GM12878 (cell line): ENCODE measurements at regions not wholly inside any gene's neighbourhood (a gene's known extent, or its start where the extent isn't known, plus 50 kb on each side); places are given as distances from the start of the nearest gene placed in this dataset.

ENCODE experiments used
- BHLHE40 ChIP-seq, 2 experiments: fragments of 450-650 bp in 1 of 2; IDR thresholded peaks; 2 replicates each; pipeline ENCODE4 v1.6.1; 2011 to 2017; ENCODE audit warnings: low read depth in 2 of 2, borderline replicate concordance in 1 of 2, improper control_type of control experiment in 1 of 2, low read length in 1 of 2, mild to moderate bottlenecking in 1 of 2
- CBX5 ChIP-seq: sonication (generic); IDR thresholded peaks from 2 replicates; pipeline ENCODE4 v1.6.1; 2016; ENCODE audit warnings: low read depth, moderate library complexity, mild to moderate bottlenecking, inconsistent platforms
- CEBPB ChIP-seq, 2 experiments: fragments of 150-350 bp in 1 of 2; IDR thresholded peaks; 2 replicates each; pipeline ENCODE4 v1.6.1; 2012 to 2014; ENCODE audit warnings: low read depth in 2 of 2, low read length in 2 of 2, borderline replicate concordance in 1 of 2, inconsistent platforms in 1 of 2
- FOS ChIP-seq: IDR thresholded peaks from 3 replicates; pipeline ENCODE4 v1.6.1; 2011; ENCODE audit warnings: borderline replicate concordance; ENCODE audit not compliant: insufficient read length; ENCODE audit errors: extremely low read depth
- GABPA ChIP-seq: IDR thresholded peaks from 2 replicates; pipeline ENCODE4 v1.6.1; 2014; ENCODE audit warnings: antibody characterized with exemption, low read depth, mild to moderate bottlenecking, inconsistent platforms
- LARP7 ChIP-seq: fragments of 450-650 bp; IDR thresholded peaks from 2 replicates; pipeline ENCODE4 v1.6.1; 2017; ENCODE audit warnings: mild to moderate bottlenecking
- MEF2A ChIP-seq: IDR thresholded peaks from 2 replicates; pipeline ENCODE4 v1.6.1; 2011; ENCODE audit warnings: low read depth, mild to moderate bottlenecking, low read length, moderate library complexity; ENCODE audit not compliant: insufficient read depth
- NKRF ChIP-seq: fragments of 450-650 bp; conservative IDR thresholded peaks from 2 replicates; pipeline ENCODE4 v1.6.1; 2017; ENCODE audit warnings: mild to moderate bottlenecking, moderate library complexity
- RAD21 ChIP-seq: IDR thresholded peaks from 2 replicates; pipeline ENCODE4 v1.6.1; 2011; ENCODE audit warnings: mild to moderate bottlenecking, low read depth, low read length, moderate library complexity; ENCODE audit not compliant: insufficient read depth
- RFX5 ChIP-seq: IDR thresholded peaks from 2 replicates; pipeline ENCODE4 v1.6.1; 2011; ENCODE audit warnings: low read depth, low read length, improper control_type of control experiment
- SRF ChIP-seq, 2 experiments: IDR thresholded peaks; 2 replicates each; pipeline ENCODE4 v1.6.1; 2011; ENCODE audit warnings: low read depth in 2 of 2, low read length in 2 of 2, mild to moderate bottlenecking in 1 of 2, moderate library complexity in 1 of 2
- TBL1XR1 ChIP-seq: IDR thresholded peaks from 2 replicates; pipeline ENCODE4 v1.6.1; 2012; ENCODE audit warnings: low read depth, low read length, improper control_type of control experiment
- TCF12 ChIP-seq: IDR thresholded peaks from 2 replicates; pipeline ENCODE4 v1.6.1; 2011; ENCODE audit warnings: low read depth, mild to moderate bottlenecking, low read length
- ZNF24 ChIP-seq: fragments of 450-650 bp; IDR thresholded peaks from 2 replicates; pipeline ENCODE4 v1.6.1; 2017; ENCODE audit warnings: antibody characterized with exemption, mild to moderate bottlenecking
- TF ChIP-seq, protein P1 (sequence below): fragments of 150-350 bp; IDR thresholded peaks from 2 replicates; pipeline ENCODE4 v1.6.1; 2014; ENCODE audit warnings: mild to moderate bottlenecking, low read depth, low read length
- TF ChIP-seq, protein P2 (sequence below): fragments of 450-650 bp; formaldehyde crosslinking; IDR thresholded peaks from 2 replicates; pipeline ENCODE4 v1.4.0; 2020; ENCODE audit warnings: mild to moderate bottlenecking, moderate library complexity
- TF ChIP-seq, protein P3 (sequence below): fragments of 450-650 bp; IDR thresholded peaks from 2 replicates; pipeline ENCODE4 v1.6.1; 2016; ENCODE audit warnings: mild to moderate bottlenecking, moderate library complexity, borderline replicate concordance

- TF ChIP-seq, protein P1, sequence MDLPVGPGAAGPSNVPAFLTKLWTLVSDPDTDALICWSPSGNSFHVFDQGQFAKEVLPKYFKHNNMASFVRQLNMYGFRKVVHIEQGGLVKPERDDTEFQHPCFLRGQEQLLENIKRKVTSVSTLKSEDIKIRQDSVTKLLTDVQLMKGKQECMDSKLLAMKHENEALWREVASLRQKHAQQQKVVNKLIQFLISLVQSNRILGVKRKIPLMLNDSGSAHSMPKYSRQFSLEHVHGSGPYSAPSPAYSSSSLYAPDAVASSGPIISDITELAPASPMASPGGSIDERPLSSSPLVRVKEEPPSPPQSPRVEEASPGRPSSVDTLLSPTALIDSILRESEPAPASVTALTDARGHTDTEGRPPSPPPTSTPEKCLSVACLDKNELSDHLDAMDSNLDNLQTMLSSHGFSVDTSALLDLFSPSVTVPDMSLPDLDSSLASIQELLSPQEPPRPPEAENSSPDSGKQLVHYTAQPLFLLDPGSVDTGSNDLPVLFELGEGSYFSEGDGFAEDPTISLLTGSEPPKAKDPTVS, result no peak
- TF ChIP-seq, protein P2, sequence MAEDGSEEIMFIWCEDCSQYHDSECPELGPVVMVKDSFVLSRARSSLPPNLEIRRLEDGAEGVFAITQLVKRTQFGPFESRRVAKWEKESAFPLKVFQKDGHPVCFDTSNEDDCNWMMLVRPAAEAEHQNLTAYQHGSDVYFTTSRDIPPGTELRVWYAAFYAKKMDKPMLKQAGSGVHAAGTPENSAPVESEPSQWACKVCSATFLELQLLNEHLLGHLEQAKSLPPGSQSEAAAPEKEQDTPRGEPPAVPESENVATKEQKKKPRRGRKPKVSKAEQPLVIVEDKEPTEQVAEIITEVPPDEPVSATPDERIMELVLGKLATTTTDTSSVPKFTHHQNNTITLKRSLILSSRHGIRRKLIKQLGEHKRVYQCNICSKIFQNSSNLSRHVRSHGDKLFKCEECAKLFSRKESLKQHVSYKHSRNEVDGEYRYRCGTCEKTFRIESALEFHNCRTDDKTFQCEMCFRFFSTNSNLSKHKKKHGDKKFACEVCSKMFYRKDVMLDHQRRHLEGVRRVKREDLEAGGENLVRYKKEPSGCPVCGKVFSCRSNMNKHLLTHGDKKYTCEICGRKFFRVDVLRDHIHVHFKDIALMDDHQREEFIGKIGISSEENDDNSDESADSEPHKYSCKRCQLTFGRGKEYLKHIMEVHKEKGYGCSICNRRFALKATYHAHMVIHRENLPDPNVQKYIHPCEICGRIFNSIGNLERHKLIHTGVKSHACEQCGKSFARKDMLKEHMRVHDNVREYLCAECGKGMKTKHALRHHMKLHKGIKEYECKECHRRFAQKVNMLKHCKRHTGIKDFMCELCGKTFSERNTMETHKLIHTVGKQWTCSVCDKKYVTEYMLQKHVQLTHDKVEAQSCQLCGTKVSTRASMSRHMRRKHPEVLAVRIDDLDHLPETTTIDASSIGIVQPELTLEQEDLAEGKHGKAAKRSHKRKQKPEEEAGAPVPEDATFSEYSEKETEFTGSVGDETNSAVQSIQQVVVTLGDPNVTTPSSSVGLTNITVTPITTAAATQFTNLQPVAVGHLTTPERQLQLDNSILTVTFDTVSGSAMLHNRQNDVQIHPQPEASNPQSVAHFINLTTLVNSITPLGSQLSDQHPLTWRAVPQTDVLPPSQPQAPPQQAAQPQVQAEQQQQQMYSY (CRISPR knock-in tag), result no peak
- TF ChIP-seq CEBPB (IDR thresholded peaks at IDR 0.05; ENCODE audit: borderline replicate concordance in 1 of 2, low read depth in 2 of 2, low read length in 2 of 2) (no peak), LARP7 (no peak), NKRF (no peak), MEF2A (peak; percentile 48; the same call in 1 of the 2 replicates), FOS (no peak), SRF (IDR thresholded peaks at IDR 0.05; ENCODE audit: low read depth in 2 of 2, low read length in 2 of 2) (peak in 1 of 2 experiments; percentile 85; a peak in 2 of 4 replicates), ZNF24 (no peak), BHLHE40 (IDR thresholded peaks at IDR 0.05; ENCODE audit: borderline replicate concordance in 1 of 2, low read depth in 2 of 2, low read length in 1 of 2) (peak in 1 of 2 experiments; percentile 18; a peak in 1 of 4 replicates), RFX5 (no peak), GABPA (peak; percentile 72), TBL1XR1 (no peak), TCF12 (peak; percentile 95), RAD21 (no peak), CBX5 (no peak)
- TF ChIP-seq, protein P3, sequence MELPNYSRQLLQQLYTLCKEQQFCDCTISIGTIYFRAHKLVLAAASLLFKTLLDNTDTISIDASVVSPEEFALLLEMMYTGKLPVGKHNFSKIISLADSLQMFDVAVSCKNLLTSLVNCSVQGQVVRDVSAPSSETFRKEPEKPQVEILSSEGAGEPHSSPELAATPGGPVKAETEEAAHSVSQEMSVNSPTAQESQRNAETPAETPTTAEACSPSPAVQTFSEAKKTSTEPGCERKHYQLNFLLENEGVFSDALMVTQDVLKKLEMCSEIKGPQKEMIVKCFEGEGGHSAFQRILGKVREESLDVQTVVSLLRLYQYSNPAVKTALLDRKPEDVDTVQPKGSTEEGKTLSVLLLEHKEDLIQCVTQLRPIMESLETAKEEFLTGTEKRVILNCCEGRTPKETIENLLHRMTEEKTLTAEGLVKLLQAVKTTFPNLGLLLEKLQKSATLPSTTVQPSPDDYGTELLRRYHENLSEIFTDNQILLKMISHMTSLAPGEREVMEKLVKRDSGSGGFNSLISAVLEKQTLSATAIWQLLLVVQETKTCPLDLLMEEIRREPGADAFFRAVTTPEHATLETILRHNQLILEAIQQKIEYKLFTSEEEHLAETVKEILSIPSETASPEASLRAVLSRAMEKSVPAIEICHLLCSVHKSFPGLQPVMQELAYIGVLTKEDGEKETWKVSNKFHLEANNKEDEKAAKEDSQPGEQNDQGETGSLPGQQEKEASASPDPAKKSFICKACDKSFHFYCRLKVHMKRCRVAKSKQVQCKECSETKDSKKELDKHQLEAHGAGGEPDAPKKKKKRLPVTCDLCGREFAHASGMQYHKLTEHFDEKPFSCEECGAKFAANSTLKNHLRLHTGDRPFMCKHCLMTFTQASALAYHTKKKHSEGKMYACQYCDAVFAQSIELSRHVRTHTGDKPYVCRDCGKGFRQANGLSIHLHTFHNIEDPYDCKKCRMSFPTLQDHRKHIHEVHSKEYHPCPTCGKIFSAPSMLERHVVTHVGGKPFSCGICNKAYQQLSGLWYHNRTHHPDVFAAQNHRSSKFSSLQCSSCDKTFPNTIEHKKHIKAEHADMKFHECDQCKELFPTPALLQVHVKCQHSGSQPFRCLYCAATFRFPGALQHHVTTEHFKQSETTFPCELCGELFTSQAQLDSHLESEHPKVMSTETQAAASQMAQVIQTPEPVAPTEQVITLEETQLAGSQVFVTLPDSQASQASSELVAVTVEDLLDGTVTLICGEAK, result no peak; the same call in 1 of the 2 replicates
Observed at GRCh38 chr1:181149326-181150125, 61.0 kb downstream of the IER5 start (continued).
